HEK293 (cell line): ENCODE measurements at regions not wholly inside any gene's neighbourhood (a gene's known extent, or its start where the extent isn't known, plus 50 kb on each side); places are given as distances from the start of the nearest gene placed in this dataset.

ENCODE experiments used
- GLI4 ChIP-seq: fragments of 450-650 bp; formaldehyde crosslinking; IDR thresholded peaks from 2 replicates; pipeline ENCODE4 v1.5.1; 2016; ENCODE audit warnings: missing biosample characterization, missing genetic modification characterization
- ZNF530 ChIP-seq: fragments of 450-650 bp; formaldehyde crosslinking; IDR thresholded peaks from 2 replicates; pipeline ENCODE4 v1.5.1; 2016; ENCODE audit warnings: low read depth, missing biosample characterization, missing genetic modification characterization
- TF ChIP-seq, protein P1 (sequence below): fragments of 450-650 bp; formaldehyde crosslinking; IDR thresholded peaks from 2 replicates; pipeline ENCODE4 v1.5.1; 2016; ENCODE audit warnings: missing biosample characterization, missing genetic modification characterization
- TF ChIP-seq, protein P2 (sequence below): fragments of 450-650 bp; formaldehyde crosslinking; IDR thresholded peaks from 2 replicates; pipeline ENCODE4 v1.5.1; 2016; ENCODE audit warnings: missing biosample characterization, missing genetic modification characterization, low read depth

DNA sequence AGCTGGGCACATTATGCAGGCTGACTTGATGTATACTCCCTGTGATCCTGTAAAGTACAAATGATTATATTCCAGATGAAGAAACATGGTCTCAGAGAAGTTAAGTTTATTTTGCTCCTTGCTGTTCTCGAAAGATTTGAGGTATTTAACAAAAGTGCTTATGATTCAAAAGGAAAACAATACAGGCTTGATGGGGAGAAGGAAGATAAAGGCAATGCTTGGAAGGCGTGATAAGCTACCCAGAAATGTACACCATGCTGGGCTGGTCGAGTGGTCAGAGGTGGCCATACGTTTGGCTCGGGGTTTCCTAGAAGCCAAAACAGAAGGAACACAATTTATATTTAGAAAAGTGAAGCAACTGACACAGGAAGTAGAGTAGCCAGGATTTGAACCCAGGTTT is 201.0 kb downstream of the KTN1 start:
- TF ChIP-seq, protein P1, sequence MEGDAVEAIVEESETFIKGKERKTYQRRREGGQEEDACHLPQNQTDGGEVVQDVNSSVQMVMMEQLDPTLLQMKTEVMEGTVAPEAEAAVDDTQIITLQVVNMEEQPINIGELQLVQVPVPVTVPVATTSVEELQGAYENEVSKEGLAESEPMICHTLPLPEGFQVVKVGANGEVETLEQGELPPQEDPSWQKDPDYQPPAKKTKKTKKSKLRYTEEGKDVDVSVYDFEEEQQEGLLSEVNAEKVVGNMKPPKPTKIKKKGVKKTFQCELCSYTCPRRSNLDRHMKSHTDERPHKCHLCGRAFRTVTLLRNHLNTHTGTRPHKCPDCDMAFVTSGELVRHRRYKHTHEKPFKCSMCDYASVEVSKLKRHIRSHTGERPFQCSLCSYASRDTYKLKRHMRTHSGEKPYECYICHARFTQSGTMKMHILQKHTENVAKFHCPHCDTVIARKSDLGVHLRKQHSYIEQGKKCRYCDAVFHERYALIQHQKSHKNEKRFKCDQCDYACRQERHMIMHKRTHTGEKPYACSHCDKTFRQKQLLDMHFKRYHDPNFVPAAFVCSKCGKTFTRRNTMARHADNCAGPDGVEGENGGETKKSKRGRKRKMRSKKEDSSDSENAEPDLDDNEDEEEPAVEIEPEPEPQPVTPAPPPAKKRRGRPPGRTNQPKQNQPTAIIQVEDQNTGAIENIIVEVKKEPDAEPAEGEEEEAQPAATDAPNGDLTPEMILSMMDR, result no peak
- TF ChIP-seq GLI4 (tag by site-specific recombination) (no peak), ZNF530 (tag by site-specific recombination) (no peak)
- TF ChIP-seq, protein P2, sequence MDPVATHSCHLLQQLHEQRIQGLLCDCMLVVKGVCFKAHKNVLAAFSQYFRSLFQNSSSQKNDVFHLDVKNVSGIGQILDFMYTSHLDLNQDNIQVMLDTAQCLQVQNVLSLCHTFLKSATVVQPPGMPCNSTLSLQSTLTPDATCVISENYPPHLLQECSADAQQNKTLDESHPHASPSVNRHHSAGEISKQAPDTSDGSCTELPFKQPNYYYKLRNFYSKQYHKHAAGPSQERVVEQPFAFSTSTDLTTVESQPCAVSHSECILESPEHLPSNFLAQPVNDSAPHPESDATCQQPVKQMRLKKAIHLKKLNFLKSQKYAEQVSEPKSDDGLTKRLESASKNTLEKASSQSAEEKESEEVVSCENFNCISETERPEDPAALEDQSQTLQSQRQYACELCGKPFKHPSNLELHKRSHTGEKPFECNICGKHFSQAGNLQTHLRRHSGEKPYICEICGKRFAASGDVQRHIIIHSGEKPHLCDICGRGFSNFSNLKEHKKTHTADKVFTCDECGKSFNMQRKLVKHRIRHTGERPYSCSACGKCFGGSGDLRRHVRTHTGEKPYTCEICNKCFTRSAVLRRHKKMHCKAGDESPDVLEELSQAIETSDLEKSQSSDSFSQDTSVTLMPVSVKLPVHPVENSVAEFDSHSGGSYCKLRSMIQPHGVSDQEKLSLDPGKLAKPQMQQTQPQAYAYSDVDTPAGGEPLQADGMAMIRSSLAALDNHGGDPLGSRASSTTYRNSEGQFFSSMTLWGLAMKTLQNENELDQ (tag by site-specific recombination), result no peak
